ENCODE measurements at regions not wholly inside any gene's neighbourhood (a gene's known extent, or its start where the extent isn't known, plus 50 kb on each side); places are given as distances from the start of the nearest gene placed in this dataset.

DNA sequence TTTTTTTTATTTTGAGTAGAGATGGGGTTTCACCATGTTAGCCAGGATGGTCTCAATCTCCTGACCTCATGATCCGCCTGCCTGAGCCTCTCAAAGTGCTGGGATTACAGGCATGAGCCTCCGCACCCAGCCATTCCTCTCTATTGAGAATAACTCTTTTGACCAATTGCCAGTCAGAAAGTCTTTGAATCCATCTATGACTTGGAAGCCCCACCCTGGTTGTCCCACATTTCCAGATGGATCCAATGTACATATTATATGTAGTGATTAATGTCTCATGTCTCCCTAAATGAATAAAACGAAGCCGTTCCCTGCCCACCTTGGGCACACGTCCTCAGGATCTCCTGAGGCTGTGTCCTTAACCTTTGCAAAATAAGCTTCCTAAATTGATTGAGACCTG lies 228.3 kb upstream of the NLRP1 start:
- TF ChIP-seq POLR2A (IDR thresholded peaks at IDR 0.05; ENCODE audit: extremely low read depth, insufficient read length), result no peak
- TF ChIP-seq, protein P1, sequence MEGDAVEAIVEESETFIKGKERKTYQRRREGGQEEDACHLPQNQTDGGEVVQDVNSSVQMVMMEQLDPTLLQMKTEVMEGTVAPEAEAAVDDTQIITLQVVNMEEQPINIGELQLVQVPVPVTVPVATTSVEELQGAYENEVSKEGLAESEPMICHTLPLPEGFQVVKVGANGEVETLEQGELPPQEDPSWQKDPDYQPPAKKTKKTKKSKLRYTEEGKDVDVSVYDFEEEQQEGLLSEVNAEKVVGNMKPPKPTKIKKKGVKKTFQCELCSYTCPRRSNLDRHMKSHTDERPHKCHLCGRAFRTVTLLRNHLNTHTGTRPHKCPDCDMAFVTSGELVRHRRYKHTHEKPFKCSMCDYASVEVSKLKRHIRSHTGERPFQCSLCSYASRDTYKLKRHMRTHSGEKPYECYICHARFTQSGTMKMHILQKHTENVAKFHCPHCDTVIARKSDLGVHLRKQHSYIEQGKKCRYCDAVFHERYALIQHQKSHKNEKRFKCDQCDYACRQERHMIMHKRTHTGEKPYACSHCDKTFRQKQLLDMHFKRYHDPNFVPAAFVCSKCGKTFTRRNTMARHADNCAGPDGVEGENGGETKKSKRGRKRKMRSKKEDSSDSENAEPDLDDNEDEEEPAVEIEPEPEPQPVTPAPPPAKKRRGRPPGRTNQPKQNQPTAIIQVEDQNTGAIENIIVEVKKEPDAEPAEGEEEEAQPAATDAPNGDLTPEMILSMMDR (IDR thresholded peaks at IDR 0.05; ENCODE audit: low read depth, low read length), result no peak
- no peak for TF ChIP-seq MYC (IDR thresholded peaks at IDR 0.05; ENCODE audit: low read depth, low read length)

Data from NB4 (cell line).